HG03039 (cell line): ENCODE measurements at regions not wholly inside any gene's neighbourhood (a gene's known extent, or its start where the extent isn't known, plus 50 kb on each side); places are given as distances from the start of the nearest gene placed in this dataset.

ENCODE experiments used
- ATAC-seq: cut with Tn5 transposase; IDR thresholded peaks from one replicate; pipeline ENCODE4 v1.9.1; 2021; ENCODE audit warnings: mild to moderate bottlenecking, moderate library complexity; ENCODE audit not compliant: unreplicated experiment

- no peak for ATAC-seq
These were observed 295.5 kb downstream of the DTWD2 start for GRCh38 chr5:118692811-118693342.

- ATAC-seq: no peak
These were observed 300.4 kb downstream of the DTWD2 start for GRCh38 chr5:118687661-118688621.

GRCh38 chr5:118687100-118687499, 301.2 kb downstream of the DTWD2 start:
- ATAC-seq: no peak

- no peak for ATAC-seq
These were observed 306.7 kb downstream of the DTWD2 start for GRCh38 chr5:118681655-118682054.

GRCh38 chr5:118679264-118679940, 308.9 kb downstream of the DTWD2 start:
- no peak for ATAC-seq

GRCh38 chr5:118678746-118679145, 309.6 kb downstream of the DTWD2 start:
- no peak for ATAC-seq

- no peak for ATAC-seq
These were observed 313.1 kb downstream of the DTWD2 start for GRCh38 chr5:118675247-118675646.

- ATAC-seq: no peak
These were observed 330.8 kb downstream of the DTWD2 start for GRCh38 chr5:118657576-118657975.

- no peak for ATAC-seq
These were observed 334.5 kb downstream of the DTWD2 start for GRCh38 chr5:118653872-118654271.

GRCh38 chr5:118653183-118653582, 335.2 kb downstream of the DTWD2 start:
- ATAC-seq: no peak

- ATAC-seq: no peak
These were observed 337.3 kb downstream of the DTWD2 start for GRCh38 chr5:118651002-118651401.

GRCh38 chr5:118647587-118647986, 340.8 kb downstream of the DTWD2 start:
- ATAC-seq: no peak

- ATAC-seq: no peak
These were observed 341.4 kb downstream of the DTWD2 start for GRCh38 chr5:118646917-118647316.

GRCh38 chr5:118637947-118638670, 350.2 kb downstream of the DTWD2 start:
- no peak for ATAC-seq

- no peak for ATAC-seq
These were observed 359.5 kb downstream of the DTWD2 start for GRCh38 chr5:118628660-118629354.

- no peak for ATAC-seq
These were observed 368.1 kb downstream of the DTWD2 start for GRCh38 chr5:118620233-118620632.

- ATAC-seq: no peak
These were observed 368.5 kb downstream of the DTWD2 start for GRCh38 chr5:118619823-118620222.

GRCh38 chr5:118616281-118616680, 372.1 kb downstream of the DTWD2 start:
- peak; percentile 72 for ATAC-seq

GRCh38 chr5:118614731-118615456, 373.5 kb downstream of the DTWD2 start:
- no peak for ATAC-seq
